ES-I3 (cell line): ENCODE measurements at regions not wholly inside any gene's neighbourhood (a gene's known extent, or its start where the extent isn't known, plus 50 kb on each side); places are given as distances from the start of the nearest gene placed in this dataset.

ENCODE experiments used
- H3K36me3 ChIP-seq: 2 replicates; pipeline ENCODE4 v1.6.1; 2013; ENCODE audit warnings: mild to moderate bottlenecking, low read length, control low read depth, moderate library complexity; ENCODE audit not compliant: insufficient read depth
- H3K4me1 ChIP-seq: 2 replicates; pipeline ENCODE4 v1.6.1; 2013; ENCODE audit warnings: mild to moderate bottlenecking, control low read depth, low read length; ENCODE audit not compliant: insufficient read depth
- H3K9ac ChIP-seq: 2 replicates; pipeline ENCODE4 v1.6.1; 2013; ENCODE audit warnings: low read depth, mild to moderate bottlenecking, low read length, moderate library complexity
- H3K9me3 ChIP-seq: 2 replicates; pipeline ENCODE4 v1.6.1; 2013; ENCODE audit warnings: mild to moderate bottlenecking, low read length, moderate library complexity; ENCODE audit not compliant: control insufficient read depth, insufficient read depth

DNA sequence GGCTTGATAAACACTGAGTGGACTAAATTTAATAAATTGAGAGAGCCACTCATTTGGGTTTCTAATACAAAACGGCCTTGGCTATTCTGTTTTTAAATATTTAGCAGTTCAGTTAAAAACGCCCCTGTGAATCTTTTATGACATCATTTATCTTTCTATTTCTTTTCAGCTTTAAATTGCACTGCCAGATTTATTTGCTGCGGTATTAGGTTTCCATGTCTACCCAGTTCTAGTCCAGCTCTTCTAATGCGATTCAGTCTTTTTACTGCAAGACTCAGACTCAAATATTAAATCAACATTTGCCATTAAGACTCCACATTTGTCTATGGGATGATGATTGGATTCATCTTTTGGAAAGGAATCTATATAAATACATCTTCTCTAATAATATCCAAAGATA lies 2174.3 kb upstream of the PIK3C3 start:
- no peaks in the 10 kb centered on the region for H3K4me1 ChIP-seq
- no peak overlapping the region for H3K9ac ChIP-seq
- no peaks in the 10 kb centered on the region for H3K36me3 ChIP-seq
- no peaks in the 10 kb centered on the region; the same call in 1 of the 2 replicates for H3K9me3 ChIP-seq

DNA sequence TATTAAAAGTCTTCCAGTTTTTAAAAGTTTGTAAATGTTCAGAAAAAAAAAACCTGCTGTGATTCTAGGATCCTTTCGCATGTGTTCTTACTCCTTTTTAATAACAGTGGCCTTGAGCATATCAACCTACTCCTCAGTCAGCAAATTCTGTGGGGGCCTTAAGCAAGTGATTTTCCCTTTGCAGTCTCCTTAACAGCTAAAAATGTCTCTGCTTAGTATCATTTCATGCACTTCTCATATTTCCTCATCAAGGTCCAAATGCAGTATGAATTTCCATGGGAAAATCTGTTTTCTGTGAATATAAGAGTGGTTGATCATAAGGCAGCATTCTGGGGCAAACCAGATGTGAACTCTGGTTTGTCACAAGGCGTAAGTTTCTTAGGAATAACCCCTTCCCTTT lies 2175.1 kb upstream of the PIK3C3 start:
- Histone ChIP-seq H3K9ac (no peak overlapping the region), H3K4me1 (no peaks in the 10 kb centered on the region), H3K36me3 (no peaks in the 10 kb centered on the region), H3K9me3 (no peaks in the 10 kb centered on the region; the same call in 1 of the 2 replicates)

DNA sequence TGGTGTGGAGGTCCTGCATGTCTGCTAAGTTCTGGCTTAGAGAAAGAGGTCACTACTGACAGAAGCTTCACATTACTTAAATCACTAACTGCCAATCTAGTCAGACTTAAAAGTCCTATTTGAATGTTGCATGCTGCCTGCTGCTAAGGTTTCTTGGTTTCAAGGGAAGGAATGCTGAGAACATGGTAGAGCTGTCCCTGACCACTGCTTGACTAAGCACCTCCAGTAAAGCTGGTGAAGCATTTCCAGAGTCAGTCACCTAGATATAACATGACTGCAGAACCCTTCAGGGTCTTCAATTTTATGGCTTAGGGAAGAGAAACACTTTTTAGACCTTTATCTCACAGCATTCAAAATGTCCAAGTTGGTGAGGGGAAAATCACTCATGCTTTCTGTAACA lies 2178.3 kb upstream of the PIK3C3 start:
- no peaks in the 10 kb centered on the region for H3K4me1 ChIP-seq
- H3K9me3 ChIP-seq = no peaks in the 10 kb centered on the region; the same call in 1 of the 2 replicates
- no peaks in the 10 kb centered on the region; the same call in 1 of the 2 replicates for H3K36me3 ChIP-seq
- no peak overlapping the region for H3K9ac ChIP-seq

DNA sequence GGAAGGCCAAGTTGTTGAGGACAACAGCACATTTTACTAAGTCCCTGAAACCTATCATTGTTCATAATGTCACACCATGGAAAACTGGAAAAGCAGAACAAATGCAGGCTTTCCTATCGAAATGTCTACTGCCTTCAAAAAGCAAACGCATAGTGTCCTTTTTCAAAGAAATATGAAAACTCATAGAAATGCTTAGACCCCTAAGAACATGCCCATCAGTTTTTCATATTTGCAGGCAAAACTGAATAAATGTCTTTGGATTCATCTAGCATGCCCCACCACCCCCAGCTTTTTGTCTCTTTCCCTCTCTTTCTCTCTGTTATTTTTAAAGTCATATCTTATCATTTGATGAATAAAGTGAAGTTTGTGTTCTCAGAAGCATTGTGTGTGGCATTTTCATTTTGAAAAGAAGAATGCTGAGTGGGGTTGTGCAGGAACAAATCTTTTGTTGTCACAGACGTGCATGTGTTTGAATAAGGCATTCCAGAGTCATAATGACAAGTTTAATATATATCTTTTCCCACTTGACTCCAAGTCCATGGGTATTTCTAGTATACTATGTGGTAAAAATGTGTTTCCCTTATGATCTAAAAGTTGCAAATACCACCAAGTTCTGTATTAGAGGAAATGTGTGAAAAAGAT lies 2180.0 kb upstream of the PIK3C3 start:
- Histone ChIP-seq H3K36me3 (no peaks in the 10 kb centered on the region; the same call in 1 of the 2 replicates), H3K9me3 (no peaks in the 10 kb centered on the region; the same call in 1 of the 2 replicates), H3K9ac (no peak overlapping the region), H3K4me1 (no peaks in the 10 kb centered on the region)

DNA sequence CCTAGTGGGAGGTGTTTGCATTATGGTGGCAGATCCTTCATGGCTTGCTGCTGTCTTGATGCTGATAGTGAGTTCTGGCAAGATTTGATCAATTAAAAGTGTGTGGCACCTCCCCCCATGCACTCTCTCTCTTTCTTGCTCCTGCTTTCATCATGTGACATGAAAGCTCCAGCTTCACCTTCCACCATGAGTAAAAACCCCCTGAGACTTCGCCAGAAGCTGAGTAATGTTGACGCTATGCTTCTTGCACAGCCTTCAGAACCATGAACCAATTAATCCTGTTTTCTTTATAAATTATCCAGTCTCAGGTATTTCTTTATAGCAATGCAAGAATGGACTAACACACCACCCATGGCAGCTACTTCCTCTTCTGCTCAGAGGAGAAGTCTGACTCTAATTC lies 2181.4 kb upstream of the PIK3C3 start:
- no peaks in the 10 kb centered on the region for H3K4me1 ChIP-seq
- no peak overlapping the region for H3K9ac ChIP-seq
- H3K36me3 ChIP-seq = no peaks in the 10 kb centered on the region; the same call in 1 of the 2 replicates
- H3K9me3 ChIP-seq = no peaks in the 10 kb centered on the region; the same call in 1 of the 2 replicates

DNA sequence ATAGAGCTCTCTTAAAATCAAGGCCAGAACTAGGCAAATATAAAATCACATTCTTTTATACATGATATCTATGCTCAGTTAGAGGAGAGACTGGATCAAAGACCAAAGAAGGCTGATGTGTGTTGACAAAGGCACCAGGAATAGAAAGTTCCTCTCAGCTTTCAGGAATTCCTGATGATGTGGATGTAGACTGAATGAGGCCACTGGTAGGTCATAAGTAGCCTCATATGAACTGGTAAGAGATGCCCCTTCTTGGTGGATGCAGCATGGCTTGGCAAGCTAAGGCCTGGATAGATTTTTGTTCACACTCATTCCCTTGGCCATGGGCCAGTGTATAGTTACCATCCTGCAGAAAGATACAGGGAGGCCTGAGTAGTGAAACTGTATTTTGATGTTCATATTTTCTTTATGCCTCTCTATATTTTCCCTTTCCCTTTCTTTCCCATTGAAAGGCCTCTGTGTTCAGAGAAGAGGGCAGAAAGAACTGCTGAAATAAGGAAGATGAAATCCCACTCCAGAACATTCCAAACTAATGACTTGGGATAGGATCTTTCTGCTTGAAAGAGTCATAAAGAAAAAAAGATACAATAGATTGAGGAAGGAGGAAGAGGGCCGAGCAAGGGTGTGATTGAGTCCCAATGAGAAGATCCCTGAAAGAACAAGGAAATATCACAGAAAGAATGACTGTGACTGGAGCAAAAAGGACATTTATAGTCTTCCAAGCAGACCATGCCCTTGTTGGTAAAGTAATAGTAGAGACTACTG lies 2182.7 kb upstream of the PIK3C3 start:
- Histone ChIP-seq H3K9ac (no peak overlapping the region), H3K9me3 (no peaks in the 10 kb centered on the region), H3K4me1 (no peaks in the 10 kb centered on the region), H3K36me3 (no peaks in the 10 kb centered on the region; the same call in 1 of the 2 replicates)

DNA sequence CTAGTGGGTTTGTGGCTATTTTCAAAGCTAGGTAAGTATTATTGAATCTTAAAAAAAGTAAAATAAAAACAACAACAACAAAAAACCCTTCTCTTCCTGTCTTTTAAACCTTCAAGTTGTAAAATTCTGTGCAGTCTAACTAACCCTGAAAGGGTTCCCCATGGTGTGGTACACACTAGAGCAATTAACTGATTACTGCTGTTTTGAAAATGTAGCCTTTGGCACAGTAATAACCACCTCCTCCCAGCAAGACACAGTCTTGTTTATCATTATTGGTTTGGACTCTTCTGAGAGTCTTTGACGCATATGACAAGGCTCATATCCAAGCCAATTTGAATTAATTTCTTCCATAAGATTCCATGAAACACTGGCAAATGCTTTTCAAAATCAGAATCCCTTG lies 2184.6 kb upstream of the PIK3C3 start:
- H3K4me1 ChIP-seq = no peaks in the 10 kb centered on the region
- no peaks in the 10 kb centered on the region; the same call in 1 of the 2 replicates for H3K36me3 ChIP-seq
- H3K9ac ChIP-seq = no peak overlapping the region
- no peaks in the 10 kb centered on the region for H3K9me3 ChIP-seq

DNA sequence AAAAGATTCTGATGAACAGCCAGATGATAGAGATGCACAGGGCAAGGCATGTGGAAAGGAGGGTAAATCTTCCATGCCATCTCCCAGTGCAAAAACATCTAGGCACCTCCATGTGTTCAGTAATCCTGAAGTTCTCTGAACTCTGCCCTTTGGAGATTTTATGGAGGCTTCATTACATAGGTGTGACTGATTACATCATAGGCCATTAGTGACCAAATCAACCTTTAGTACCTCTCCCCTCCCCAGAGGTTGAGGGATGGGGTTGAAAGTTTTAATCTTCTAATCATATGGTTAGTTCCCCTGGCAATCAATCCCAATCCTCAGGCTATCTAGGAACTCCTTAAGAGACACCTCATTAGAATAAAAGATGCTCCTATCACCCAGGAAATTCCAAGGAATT lies 2190.2 kb upstream of the PIK3C3 start:
- Histone ChIP-seq H3K4me1 (no peaks in the 10 kb centered on the region), H3K9ac (no peak overlapping the region), H3K36me3 (no peaks in the 10 kb centered on the region), H3K9me3 (no peaks in the 10 kb centered on the region)

DNA sequence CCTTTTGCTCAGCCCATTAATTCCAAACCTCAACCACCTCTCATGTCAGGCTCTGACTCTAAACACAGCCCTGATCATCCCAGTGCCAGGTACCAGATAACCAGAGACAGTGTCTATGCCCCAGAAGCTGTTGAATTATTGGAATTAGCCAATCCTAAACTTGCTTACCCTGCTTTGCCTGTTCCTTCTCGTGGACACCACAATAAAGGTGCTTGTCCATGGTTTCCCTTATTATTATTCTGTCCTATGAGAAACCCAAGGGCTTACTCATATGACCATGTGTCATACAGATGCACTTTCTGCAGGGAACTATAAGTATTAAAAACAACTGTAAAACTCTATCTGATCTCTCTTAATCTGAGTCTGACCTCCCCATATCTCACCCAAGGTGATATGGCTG lies 2193.8 kb upstream of the PIK3C3 start:
- Histone ChIP-seq H3K36me3 (no peaks in the 10 kb centered on the region), H3K9ac (no peak overlapping the region), H3K9me3 (no peaks in the 10 kb centered on the region), H3K4me1 (no peaks in the 10 kb centered on the region)

DNA sequence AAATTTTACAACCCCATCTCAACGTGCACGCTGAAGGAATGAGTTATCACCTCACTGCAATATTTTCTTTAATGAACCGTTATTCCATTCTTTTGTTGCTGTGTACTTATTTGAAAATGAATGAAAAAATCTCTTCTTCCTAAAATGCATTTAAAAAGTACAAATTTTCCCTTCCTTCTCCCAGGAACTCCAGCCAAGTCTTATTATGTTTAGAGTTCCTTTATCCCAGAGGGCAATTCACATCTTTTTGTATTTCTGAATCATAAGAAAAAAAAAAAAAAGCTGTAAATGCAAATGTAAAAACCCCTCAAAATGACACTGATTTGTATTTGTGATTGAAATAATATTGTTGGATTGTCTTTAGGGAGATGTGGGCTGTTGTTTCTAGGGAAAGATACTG lies 2194.3 kb upstream of the CELF4 start:
- Histone ChIP-seq H3K4me1 (no peaks in the 10 kb centered on the region), H3K9me3 (no peaks in the 10 kb centered on the region), H3K9ac (no peak overlapping the region), H3K36me3 (no peaks in the 10 kb centered on the region)

DNA sequence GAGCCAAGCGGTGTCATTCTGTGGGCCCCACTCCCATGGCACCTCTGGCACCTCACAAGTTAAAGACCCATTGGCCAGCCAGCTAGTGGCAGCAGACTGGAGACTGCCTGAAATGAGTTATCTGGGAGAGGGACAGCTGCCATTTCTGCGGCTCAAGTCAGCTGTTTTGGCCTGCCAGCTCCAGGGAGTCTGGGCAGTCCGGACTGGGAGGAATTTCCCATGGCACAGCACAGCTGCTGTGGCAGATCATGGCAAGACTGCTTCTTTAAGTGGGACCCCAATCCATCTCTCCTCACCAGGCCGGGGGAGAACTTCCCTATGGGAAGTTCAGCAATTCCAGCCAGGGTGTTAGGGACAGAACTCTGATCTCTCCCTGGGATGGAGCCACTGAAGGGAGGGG lies 2187.6 kb upstream of the CELF4 start:
- Histone ChIP-seq H3K9ac (no peak overlapping the region), H3K9me3 (peaks cover 5% of the 10 kb centered on the region), H3K4me1 (no peaks in the 10 kb centered on the region), H3K36me3 (no peaks in the 10 kb centered on the region)

DNA sequence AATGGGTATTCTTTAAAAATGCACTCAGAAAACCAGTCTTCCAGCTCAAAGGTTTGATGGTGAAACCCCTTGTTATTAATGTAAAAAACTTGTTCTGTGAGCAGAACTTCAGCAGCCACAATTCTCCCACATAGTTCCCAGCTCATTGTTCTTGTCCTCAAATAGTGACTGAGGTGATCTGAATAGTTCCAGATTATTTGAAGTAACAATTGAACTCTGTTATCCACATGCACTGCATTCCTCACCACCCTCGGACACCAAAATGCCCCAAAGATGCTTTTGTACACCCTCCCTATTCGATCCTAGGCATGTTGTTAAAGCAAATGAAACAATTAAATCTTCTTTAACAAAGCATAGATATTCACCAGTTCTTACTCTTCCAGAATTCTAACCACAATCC lies 2186.8 kb upstream of the CELF4 start:
- no peaks in the 10 kb centered on the region for H3K4me1 ChIP-seq
- H3K9me3 ChIP-seq = peaks cover 5% of the 10 kb centered on the region
- no peak overlapping the region for H3K9ac ChIP-seq
- no peaks in the 10 kb centered on the region for H3K36me3 ChIP-seq

DNA sequence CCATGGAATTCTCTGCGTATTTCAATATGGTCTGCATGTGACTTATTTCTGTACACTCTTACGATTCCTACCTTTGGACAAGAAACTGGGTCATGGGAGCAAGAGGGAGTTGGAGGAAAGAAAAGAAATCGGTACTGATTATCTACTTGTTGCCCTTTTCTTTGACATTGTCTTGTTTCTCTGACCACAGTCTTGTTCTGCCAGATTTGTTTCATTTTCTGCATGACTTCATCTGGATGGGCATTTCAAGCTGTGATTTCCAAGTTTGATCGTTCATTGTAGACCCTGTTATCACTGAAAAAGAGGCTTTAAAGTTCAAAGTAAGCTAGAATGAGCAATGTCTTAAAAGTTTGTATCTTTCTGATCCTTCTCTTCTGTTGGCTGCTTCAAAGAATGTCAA lies 2186.3 kb upstream of the CELF4 start:
- no peak overlapping the region for H3K9ac ChIP-seq
- peaks cover 5% of the 10 kb centered on the region for H3K9me3 ChIP-seq
- no peaks in the 10 kb centered on the region for H3K36me3 ChIP-seq
- H3K4me1 ChIP-seq = no peaks in the 10 kb centered on the region

DNA sequence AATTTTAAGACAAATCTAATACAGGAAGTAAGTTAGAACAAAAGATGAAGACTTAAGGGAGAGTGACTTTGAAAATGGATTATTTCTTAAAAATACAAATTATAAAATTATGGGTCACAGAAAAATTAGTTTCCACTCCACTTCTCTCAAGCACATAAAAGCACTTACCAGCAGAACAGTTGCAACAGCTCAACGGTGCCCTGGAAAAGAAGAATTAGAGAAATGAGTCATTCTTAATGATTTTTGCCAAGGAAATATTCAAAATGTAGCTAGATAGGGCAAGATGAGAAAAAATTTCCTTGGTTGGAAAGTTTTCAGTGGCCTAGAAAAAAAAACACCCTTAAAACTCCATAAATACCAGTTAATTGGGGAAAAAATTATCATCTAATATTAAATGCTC lies 2185.6 kb upstream of the CELF4 start:
- Histone ChIP-seq H3K9ac (no peak overlapping the region), H3K9me3 (peaks cover 5% of the 10 kb centered on the region), H3K4me1 (no peaks in the 10 kb centered on the region), H3K36me3 (no peaks in the 10 kb centered on the region)

DNA sequence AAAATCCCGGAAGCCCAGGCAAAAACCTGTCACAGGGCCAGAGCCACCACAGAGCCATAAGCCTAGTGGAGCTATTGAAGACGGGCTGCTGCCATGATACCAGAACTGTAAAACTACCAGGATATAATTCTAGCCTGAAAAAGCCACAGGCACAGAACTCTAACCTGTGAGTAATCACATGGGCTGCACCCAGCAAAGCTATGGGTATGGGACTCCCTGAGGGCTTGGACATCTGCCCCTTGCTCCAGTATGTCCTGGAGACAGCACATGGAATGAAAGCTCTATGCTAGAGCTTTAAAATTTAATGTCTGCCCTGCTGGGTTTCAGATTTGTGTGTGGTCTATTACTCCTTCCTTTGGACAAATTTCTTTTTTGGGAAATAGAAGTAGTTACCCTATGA lies 2183.6 kb upstream of the CELF4 start:
- peaks cover 5% of the 10 kb centered on the region for H3K9me3 ChIP-seq
- H3K4me1 ChIP-seq = no peaks in the 10 kb centered on the region
- H3K9ac ChIP-seq = no peak overlapping the region
- no peaks in the 10 kb centered on the region for H3K36me3 ChIP-seq
